ENCODE measurements at regions not wholly inside any gene's neighbourhood (a gene's known extent, or its start where the extent isn't known, plus 50 kb on each side); places are given as distances from the start of the nearest gene placed in this dataset.

GRCh38 chr15:47288794-47289193, 428.5 kb upstream of the SEMA6D start:
- DNase-seq (ENCODE audit: low spot score): no peak
- TF ChIP-seq CTCF (IDR thresholded peaks at IDR 0.05): no peak
- no peak overlapping the region for H3K4me3 ChIP-seq
- no peak overlapping the region for H3K27ac ChIP-seq

GRCh38 chr15:47289656-47290055, 427.6 kb upstream of the SEMA6D start:
- DNase-seq (ENCODE audit: low spot score): no peak
- no peak overlapping the region for H3K27ac ChIP-seq
- TF ChIP-seq CTCF (IDR thresholded peaks at IDR 0.05): no peak
- no peak overlapping the region for H3K4me3 ChIP-seq

- Histone ChIP-seq H3K4me3 (no peak overlapping the region), H3K27ac (no peak overlapping the region)
- no peak for TF ChIP-seq CTCF (IDR thresholded peaks at IDR 0.05)
- DNase-seq (ENCODE audit: low spot score): no peak
Observed at GRCh38 chr15:47291767-47292166, 425.5 kb upstream of the SEMA6D start.

- no peak overlapping the region for H3K4me3 ChIP-seq
- TF ChIP-seq CTCF (IDR thresholded peaks at IDR 0.05): no peak
- no peak for DNase-seq (ENCODE audit: low spot score)
- H3K27ac ChIP-seq: no peak overlapping the region
Observed at GRCh38 chr15:47292638-47293190, 424.6 kb upstream of the SEMA6D start.

- no peak overlapping the region for H3K4me3 ChIP-seq
- no peak for DNase-seq (ENCODE audit: low spot score)
- no peak for TF ChIP-seq CTCF (IDR thresholded peaks at IDR 0.05)
- peak overlapping the region in 1 of 2 donors; percentile 33 for H3K27ac ChIP-seq
Observed at GRCh38 chr15:47293466-47294162, 423.7 kb upstream of the SEMA6D start.

GRCh38 chr15:47294765-47295259, 422.5 kb upstream of the SEMA6D start:
- H3K27ac ChIP-seq: no peak overlapping the region
- no peak for TF ChIP-seq CTCF (IDR thresholded peaks at IDR 0.05)

GRCh38 chr15:47296881-47297280, 420.4 kb upstream of the SEMA6D start:
- DNase-seq (ENCODE audit: low spot score): no peak
- Histone ChIP-seq H3K27ac (no peak overlapping the region), H3K4me3 (no peak overlapping the region)
- no peak for TF ChIP-seq CTCF (IDR thresholded peaks at IDR 0.05)

More at GRCh38 chr15:47294765-47295259, 422.5 kb upstream of the SEMA6D start:
- DNase-seq (ENCODE audit: low spot score): no peak
- no peak overlapping the region for H3K4me3 ChIP-seq

Measured in coronary artery (tissue), 2 donors.